ENCODE measurements at regions not wholly inside any gene's neighbourhood (a gene's known extent, or its start where the extent isn't known, plus 50 kb on each side); places are given as distances from the start of the nearest gene placed in this dataset.

DNA sequence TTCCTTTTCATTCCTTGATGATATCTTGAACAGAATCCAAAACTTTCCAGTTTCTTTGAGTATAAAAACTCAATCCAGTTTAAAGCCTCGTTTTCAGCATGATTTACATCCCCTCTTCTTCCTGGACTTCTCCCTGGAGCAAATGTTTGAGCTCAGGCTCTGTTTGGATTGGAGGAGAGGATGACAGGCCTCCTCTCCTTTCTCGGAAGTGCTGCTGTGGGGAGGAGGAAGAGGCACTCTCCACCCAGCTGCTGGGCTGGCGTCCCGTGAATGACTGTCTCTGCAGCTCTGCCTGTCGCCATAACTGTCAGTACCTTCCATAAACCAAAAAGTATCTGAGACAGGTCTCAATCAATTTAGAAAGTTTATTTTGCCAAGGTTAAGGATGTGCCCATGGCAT lies 238.2 kb upstream of the AGAP1 start:
- FAIRE-seq (no peak), DNase-seq (ENCODE audit: low spot score) (no peak)

GRCh38 chr2:235257590-235257989 lies 236.3 kb upstream of the AGAP1 start:
- no peak for FAIRE-seq
- DNase-seq (ENCODE audit: low spot score), result no peak

GRCh38 chr2:235262750-235263149 lies 231.1 kb upstream of the AGAP1 start:
- FAIRE-seq, result peak; percentile 83

GRCh38 chr2:235263205-235264120 lies 230.4 kb upstream of the AGAP1 start:
- DNase-seq (ENCODE audit: low spot score) (peak; percentile 95), FAIRE-seq (peak; percentile 58)

More at GRCh38 chr2:235262750-235263149, 231.1 kb upstream of the AGAP1 start:
- no peak for DNase-seq (ENCODE audit: low spot score)

DNA sequence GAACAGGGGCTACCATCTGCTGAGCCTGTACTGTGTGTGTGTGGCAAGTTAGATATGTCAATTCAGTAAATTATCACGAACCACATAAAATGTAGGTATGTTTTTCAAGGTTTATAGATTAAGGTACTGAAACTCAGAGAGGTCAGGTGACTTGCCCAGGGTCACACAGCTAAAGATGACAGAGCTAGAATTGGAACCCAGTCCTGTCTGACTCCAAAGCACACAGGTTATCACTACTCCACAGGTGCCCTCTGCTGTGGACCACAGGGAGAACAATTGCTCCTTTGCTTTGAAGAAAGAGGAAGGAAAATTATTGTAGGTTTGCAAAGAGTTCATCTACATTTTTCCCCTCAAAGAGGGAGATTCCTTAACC lies 229.7 kb upstream of the AGAP1 start:
- DNase-seq (ENCODE audit: low spot score) (no peak), FAIRE-seq (peak; percentile 67)

- FAIRE-seq (no peak), DNase-seq (ENCODE audit: low spot score) (no peak)
Observed at GRCh38 chr2:235264512-235264911, 229.3 kb upstream of the AGAP1 start.

DNA sequence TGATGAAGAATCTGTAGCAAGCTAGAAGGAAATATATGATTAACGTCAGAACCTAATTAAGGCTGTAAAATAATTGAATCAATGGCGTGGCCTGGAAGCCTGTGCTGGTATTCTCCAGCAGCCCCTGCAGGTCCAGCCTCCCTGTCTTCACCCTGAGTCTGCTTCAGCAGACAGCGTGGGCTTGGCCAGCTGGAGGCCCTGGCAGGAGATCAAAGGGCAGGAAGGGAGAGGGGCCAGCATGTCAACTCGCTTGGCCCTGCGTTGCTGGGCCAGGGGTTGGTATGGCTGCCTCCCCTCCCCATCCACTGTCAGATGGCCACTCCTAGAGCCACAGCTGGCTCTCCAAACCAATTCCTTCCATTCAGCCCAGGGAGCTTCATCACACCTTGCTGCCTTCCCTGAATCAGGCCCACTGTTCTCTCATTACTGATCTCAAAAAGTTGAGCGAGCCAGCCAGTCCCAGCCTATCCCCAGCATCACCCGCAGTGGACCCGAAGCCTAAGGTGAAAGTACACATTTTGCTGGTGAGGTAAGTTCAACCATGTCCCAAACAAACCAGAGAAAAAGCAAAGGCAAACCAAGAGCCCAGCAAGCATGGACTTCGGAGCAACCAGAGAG lies 228.4 kb upstream of the AGAP1 start:
- DNase-seq (ENCODE audit: low spot score), result no peak
- FAIRE-seq, result no peak

GRCh38 chr2:235267251-235267650 lies 226.6 kb upstream of the AGAP1 start:
- no peak for DNase-seq (ENCODE audit: low spot score)
- no peak for FAIRE-seq

DNA sequence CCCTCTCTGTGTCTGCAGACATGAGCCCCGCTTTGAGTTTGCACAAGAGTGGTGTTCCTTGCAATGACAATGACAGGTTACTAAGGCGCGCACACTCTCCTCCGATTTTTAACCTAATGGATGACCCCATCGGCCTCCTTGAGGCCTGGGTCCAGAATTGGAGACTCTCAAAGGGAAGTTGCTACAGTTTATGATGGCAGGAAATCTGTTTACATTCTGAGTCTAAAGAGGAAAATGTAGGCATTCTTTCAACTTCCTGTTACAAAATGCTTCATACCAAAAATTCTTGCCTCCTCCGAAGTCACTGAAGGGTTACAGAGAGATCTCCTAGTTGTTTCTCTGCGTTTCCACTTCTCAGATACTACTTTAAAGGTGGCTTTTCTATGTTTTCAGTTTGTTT lies 225.3 kb upstream of the AGAP1 start:
- DNase-seq (ENCODE audit: low spot score), result no peak
- no peak for FAIRE-seq

DNA sequence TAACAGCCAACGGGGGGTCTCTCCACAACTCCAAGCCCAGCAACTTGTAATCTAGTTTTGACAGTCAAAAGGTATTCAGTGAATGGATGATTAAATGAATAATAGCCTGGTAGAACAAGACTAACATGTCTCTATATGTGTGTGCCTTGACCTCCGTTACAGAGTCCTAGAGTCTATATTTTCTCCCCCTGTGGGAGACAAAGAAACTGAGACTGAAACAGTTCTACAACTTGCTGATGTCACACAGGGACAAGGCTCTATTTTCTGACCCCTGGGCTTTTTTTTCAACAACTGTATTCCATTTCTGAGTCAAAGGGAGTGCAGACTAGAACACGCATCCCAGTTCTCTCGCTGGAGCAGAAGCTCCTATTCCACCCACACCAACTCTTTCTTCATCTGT lies 223.6 kb upstream of the AGAP1 start:
- FAIRE-seq (no peak), DNase-seq (ENCODE audit: low spot score) (no peak)

DNA sequence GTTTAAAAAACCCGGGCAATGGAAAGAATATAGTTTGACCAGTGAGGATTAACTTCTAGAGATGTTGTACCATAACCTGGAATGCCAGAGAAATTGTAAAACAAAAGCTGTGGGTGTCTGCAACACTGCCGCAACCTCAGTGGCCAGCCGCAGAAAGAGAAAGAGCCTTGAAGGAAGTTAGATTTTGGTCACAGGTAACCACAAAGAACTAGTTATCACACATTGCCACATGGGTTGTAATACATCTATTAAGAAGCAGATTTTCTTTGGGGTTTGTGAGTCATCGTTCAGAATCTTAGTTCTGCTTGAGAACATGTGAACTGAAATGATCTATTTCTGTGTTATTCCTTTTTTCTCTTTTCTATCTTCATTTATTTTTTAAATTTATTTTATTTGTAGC lies 222.9 kb upstream of the AGAP1 start:
- DNase-seq (ENCODE audit: low spot score) (peak; percentile 61), FAIRE-seq (no peak)

DNA sequence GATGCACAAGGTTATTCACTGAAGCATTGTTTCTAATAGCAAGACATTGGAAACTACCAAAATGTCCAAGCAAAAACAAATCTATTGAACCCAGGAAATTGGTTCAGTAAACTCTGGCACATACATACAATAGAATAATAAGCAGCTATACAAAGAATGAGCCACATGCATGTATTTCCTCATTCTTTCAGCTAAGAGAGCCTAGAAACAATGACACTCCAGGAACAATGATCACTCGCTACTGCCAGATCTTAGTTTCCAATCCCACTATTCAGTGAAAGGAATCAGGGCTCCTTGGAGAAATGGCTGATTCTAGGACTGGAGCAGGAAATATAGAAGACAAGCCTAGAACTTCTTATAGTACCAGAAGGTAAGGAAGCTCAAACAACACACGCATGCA lies 221.9 kb upstream of the AGAP1 start:
- FAIRE-seq, result no peak
- DNase-seq (ENCODE audit: low spot score), result no peak

DNA sequence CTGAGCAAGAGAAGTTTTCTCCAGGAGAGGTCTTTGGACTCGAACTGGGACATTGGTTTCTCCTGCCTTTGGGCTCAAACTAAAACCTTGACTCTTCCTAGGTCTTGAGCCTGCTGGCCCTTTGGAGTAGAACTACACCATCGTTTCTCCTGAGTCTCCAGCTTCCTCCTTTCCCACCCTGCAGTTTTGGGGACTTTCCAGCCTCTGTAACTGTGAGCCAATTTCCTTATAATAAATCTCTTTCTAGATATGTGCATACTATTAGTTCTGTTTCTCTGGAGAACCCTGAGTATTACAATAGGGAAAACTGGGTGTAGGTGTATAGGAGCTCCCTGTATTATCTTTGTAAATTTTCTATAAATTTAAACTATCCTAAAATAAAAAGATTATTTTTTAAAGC lies 219.8 kb upstream of the AGAP1 start:
- DNase-seq (ENCODE audit: low spot score) (no peak), FAIRE-seq (no peak)

GRCh38 chr2:235277485-235277884 lies 216.4 kb upstream of the AGAP1 start:
- DNase-seq (ENCODE audit: low spot score), result no peak
- FAIRE-seq, result no peak

- no peak for DNase-seq (ENCODE audit: low spot score)
- FAIRE-seq, result no peak
Observed at GRCh38 chr2:235278771-235279355, 215.0 kb upstream of the AGAP1 start.

- DNase-seq (ENCODE audit: low spot score) (no peak), FAIRE-seq (no peak)
Observed at GRCh38 chr2:235279965-235280364, 213.9 kb upstream of the AGAP1 start.

- FAIRE-seq (no peak), DNase-seq (ENCODE audit: low spot score) (no peak)
Observed at GRCh38 chr2:235283246-235283645, 210.6 kb upstream of the AGAP1 start.

- FAIRE-seq (no peak), DNase-seq (ENCODE audit: low spot score) (no peak)
Observed at GRCh38 chr2:235286622-235287374, 207.0 kb upstream of the AGAP1 start.

GRCh38 chr2:235287375-235287733 lies 206.5 kb upstream of the AGAP1 start:
- no peak for DNase-seq (ENCODE audit: low spot score)
- FAIRE-seq, result no peak

DNA sequence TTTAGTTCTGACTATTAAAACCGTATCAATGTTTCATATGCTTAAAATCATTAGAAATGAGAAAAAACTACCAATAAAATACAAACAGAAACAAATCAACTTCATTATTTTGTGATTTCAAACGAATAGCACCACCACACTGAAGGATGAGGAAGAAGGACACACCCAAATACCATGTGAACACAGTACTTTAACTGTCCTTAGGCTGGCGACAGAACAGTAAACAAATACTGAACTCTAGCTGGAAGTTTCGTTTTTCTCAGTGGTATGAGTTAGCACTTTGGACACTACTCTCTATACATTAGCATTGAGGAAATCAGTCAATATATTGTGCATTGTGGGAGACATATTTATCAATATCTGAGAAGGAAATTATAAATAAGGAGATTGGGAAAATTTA lies 202.4 kb upstream of the AGAP1 start:
- DNase-seq (ENCODE audit: low spot score), result no peak
- no peak for FAIRE-seq

- no peak for DNase-seq (ENCODE audit: low spot score)
- FAIRE-seq, result no peak
Observed at GRCh38 chr2:235293061-235293460, 200.8 kb upstream of the AGAP1 start.

GRCh38 chr2:235295831-235296230 lies 198.0 kb upstream of the AGAP1 start:
- FAIRE-seq (no peak), DNase-seq (ENCODE audit: low spot score) (no peak)
